AG09309 (cell line): ENCODE measurements at regions not wholly inside any gene's neighbourhood (a gene's known extent, or its start where the extent isn't known, plus 50 kb on each side); places are given as distances from the start of the nearest gene placed in this dataset.

Experiments used
- DNase-seq: peaks from one replicate; pipeline ENCODE4 v3.0.0-alpha.2; 2010; ENCODE audit warnings: low read depth
- H3K4me3 ChIP-seq: 2 replicates; pipeline ENCODE4 v1.5.1; 2011; ENCODE audit warnings: mild to moderate bottlenecking, low read depth, low read length, moderate library complexity; ENCODE audit not compliant: control insufficient read depth
- TF ChIP-seq, protein P1 (sequence below): IDR thresholded peaks from 2 replicates; pipeline ENCODE4 v1.5.1; 2011; ENCODE audit warnings: mild to moderate bottlenecking, low read depth, low read length, inconsistent platforms; ENCODE audit not compliant: insufficient read depth, control insufficient read depth; ENCODE audit errors: missing control alignments

- TF ChIP-seq, protein P1, sequence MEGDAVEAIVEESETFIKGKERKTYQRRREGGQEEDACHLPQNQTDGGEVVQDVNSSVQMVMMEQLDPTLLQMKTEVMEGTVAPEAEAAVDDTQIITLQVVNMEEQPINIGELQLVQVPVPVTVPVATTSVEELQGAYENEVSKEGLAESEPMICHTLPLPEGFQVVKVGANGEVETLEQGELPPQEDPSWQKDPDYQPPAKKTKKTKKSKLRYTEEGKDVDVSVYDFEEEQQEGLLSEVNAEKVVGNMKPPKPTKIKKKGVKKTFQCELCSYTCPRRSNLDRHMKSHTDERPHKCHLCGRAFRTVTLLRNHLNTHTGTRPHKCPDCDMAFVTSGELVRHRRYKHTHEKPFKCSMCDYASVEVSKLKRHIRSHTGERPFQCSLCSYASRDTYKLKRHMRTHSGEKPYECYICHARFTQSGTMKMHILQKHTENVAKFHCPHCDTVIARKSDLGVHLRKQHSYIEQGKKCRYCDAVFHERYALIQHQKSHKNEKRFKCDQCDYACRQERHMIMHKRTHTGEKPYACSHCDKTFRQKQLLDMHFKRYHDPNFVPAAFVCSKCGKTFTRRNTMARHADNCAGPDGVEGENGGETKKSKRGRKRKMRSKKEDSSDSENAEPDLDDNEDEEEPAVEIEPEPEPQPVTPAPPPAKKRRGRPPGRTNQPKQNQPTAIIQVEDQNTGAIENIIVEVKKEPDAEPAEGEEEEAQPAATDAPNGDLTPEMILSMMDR = no peak
- no peak for DNase-seq
These were observed 76.3 kb upstream of the MGMT start for GRCh38 chr10:129390726-129391125.

GRCh38 chr10:129391464-129391863, 75.6 kb upstream of the MGMT start:
- H3K4me3 ChIP-seq = no peak overlapping the region
- TF ChIP-seq, protein P1 = no peak
- no peak for DNase-seq

More at GRCh38 chr10:129390726-129391125, 76.3 kb upstream of the MGMT start:
- H3K4me3 ChIP-seq = no peak overlapping the region

DNA sequence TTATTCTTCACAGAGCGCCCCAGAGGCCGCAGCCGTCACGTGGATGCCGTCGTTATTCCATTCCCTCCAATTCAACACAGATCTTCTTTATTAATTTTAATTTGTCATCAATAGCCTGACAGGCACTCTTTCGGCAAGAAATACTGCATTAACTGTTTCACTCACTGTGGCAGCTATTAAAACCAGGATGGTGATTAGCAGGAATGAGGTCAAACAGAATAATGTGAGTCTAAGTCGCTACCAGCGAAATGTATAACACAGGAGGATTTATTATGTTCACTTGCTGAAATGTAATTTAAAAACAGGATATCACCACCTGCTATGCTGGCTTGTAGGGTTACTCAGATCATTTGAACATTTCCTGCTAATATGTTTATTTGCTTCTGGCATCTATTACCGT, 74.2 kb upstream of the MGMT start:
- no peak overlapping the region for H3K4me3 ChIP-seq
- TF ChIP-seq, protein P1 = no peak
- DNase-seq = no peak

GRCh38 chr10:129393812-129394211, 73.2 kb upstream of the MGMT start:
- TF ChIP-seq, protein P1 = no peak
- H3K4me3 ChIP-seq = no peak overlapping the region
- DNase-seq = no peak

DNA sequence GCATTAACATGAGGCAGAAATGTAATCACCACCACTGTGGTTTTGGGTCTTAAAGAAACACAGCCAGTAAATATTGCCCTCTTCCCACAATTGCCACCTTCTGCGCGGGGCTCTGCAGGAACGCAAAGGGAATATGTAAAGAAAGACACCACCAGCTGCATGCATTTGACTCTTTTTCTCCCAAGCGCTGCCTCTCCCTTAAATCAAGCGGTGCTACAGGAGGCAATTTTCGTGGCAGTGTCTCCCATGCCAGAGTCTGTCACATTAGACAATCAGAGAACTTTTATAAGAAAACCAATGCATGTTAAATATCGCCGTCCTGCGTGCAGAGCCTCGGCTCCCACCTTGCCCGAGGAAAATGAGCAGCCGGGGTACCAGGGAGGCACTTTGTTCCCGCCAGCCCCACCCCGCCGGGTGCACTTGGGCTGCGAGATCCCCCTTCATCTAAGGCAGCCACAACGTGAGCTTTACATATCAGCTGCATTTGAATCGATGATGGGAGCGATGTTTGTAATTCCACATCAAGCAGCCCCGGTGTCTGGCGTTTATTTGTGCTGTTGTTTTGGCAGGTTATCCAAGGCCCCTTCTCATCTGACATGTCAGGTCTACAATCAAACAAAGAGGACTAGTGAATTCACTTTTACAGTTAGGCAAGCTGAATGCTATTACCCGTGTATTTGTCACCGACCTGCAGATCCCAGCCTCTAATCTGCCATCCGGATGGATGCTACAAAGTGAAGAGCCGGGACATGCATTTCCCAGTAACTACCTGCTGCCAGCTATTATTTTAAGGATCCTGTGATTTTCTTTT, 72.3 kb upstream of the MGMT start:
- H3K4me3 ChIP-seq = no peak overlapping the region
- no peak for DNase-seq
- TF ChIP-seq, protein P1 = no peak

DNA sequence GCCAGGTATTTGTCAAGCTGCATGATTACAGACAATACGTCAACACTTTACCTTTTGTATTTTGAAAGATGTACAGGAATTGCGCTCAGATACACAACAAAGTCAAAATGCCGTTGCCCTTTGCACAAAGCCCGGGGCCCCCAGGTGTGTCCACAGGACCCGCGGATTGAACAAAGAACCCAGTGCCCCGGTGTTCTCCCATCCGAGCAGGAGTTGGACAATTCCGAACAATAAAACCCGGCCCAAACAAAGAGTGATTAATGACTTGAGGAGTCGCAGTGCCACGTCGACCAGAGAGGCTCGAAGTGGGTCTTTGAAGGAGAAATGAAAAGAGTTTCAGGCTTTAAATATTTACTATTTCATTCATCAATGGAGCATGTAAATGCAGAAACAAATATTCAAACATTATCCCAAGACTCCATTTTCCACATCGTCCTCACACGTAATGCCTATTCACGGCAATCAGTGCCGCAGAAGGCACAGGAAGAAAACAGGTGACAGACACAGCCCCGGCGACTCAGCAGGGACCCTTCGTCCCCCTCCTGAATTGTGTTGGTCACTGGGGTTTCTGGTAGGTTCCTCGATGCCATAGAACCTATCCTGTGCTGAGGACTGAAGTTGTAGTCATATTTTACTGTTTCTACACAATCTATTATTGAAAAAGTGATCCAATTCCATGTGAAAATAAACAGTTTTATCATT, 70.9 kb upstream of the MGMT start:
- no peak for DNase-seq
- no peak overlapping the region for H3K4me3 ChIP-seq
- TF ChIP-seq, protein P1 = no peak
